ENCODE measurements at regions not wholly inside any gene's neighbourhood (a gene's known extent, or its start where the extent isn't known, plus 50 kb on each side); places are given as distances from the start of the nearest gene placed in this dataset.

GRCh38 chr5:87851603-87852002 lies 417.0 kb downstream of the TMEM161B start:
- DNase-seq = no peak

DNA sequence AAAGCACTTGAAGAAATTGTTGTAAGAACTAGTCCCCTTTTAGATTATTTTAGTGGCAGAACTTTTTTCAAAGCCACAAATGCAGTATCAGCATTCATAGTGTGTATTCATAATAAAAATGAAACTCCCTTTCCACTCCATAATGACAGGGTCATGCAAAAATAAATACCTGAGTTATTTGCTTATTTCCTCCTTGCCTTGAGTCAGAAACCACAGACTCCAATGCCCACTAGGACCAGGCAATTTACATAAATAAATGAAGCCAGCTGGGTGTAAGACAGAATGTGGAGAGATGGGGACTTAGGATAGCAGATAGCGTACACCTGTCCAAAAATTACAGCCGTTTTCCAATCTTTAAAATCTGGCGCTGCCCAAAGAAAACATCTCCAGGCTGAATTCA lies 417.8 kb downstream of the TMEM161B start:
- no peak for DNase-seq

DNA sequence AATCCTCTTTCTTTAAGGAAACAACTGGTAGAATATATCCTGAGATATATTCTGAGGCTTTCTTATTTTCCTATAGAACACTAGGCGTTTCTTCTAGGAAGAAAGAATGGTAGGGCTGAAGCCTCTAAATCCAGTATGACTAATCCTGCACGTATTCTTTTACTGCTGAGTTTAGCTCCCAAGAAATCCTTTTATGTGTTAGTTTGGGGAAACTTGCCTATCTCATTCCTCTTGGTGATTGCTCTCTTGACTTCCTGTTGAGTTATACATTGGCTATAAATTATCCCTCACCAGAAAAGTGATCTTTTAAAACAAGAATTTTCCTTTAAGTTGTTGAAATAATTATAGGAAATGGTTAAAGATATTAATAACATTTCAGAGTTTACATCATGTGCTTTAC lies 422.9 kb downstream of the TMEM161B start:
- no peak for DNase-seq

GRCh38 chr5:87844866-87845265 lies 423.8 kb downstream of the TMEM161B start:
- DNase-seq = no peak

DNA sequence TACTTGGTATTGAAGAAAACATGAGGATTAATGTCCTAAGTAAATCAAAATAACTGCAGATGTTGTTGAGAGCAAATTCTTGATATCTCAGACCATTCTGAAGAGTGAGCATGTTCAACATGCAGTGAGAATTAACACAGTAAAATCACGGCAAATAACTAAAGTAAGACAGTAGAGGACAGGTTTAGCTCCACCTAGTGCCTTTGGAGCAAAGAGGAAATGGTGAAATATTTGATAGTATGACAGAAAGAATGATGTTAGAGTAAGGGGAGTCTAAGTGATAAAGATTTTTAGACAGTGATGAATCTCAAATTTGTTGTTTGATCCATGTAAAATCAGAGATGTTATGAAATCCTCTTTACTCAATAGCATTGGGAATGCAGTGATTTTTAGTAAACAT lies 424.2 kb downstream of the TMEM161B start:
- no peak for DNase-seq

DNA sequence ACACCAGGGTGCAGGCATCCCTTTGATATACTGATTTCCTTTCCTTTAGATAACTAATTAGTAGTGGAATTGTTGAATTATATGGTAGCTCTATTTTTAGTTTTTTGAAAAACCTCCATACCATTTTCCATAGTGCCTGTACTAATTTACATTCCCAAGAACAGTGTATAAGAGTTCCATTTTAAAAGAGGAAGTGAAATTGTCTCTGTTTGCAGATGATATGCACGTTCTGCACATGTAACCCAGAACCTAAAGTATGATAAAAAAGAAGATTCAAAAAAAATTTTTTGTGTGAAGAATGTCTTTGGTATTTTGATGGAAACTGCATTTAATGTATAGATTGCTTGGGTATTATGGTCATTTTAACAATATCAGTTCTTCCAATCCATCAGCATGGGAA lies 424.0 kb upstream of the CCNH start:
- no peak for DNase-seq

DNA sequence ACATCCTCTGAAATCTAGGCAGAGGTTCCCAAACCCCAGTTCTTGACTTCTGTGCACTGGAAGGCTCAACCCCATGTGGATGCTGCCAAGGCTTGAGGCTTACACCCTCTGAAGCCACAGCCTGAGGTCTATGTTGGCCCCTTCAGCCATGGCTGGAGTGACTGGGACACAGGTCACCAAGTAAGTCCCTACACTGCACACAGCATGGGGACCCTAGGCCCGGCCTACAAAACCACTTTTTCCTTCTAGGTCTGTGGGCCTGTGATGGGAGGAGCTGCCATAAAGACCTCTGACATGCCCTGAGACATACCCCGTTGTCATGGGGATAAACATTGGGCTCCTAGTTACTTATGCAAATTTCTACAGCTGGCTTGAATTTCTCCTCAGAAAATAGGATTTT lies 418.8 kb upstream of the CCNH start:
- no peak for DNase-seq

- DNase-seq = no peak
These were observed 416.5 kb upstream of the CCNH start for GRCh38 chr5:87829217-87829551.

DNA sequence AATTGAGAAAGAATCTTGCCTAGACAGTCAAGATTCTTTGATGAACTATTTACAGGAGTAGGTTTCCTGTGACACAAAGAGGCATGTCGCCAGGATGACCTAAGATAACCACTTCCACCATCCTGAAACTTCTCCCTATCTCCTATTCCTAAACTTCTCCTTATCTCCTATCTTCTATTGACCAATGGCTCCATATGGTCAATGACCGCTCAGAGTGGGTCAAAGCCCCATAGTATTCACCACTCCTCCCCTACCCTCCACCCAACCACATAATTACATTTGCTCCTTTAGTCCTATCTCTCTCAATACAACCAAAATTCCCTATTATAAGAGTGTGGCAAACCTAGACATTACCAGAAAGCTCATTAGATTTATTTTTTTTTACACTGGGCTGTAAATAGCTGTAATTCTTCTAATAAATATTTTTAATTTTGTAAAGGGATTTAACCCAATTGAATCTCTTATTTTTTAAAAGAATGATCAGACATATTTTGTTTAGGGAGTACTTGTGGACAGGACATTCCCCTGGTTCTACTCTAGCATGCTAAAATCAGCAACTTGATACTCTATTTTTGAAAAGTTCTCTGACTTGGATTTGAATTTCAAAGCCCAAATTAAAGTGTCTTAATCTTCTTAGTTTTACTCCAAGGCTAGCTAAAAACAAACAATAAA lies 416.0 kb upstream of the CCNH start:
- DNase-seq = no peak

GRCh38 chr5:87827539-87827938 lies 414.8 kb upstream of the CCNH start:
- DNase-seq = no peak

- no peak for DNase-seq
These were observed 413.8 kb upstream of the CCNH start for GRCh38 chr5:87826507-87826906.

DNA sequence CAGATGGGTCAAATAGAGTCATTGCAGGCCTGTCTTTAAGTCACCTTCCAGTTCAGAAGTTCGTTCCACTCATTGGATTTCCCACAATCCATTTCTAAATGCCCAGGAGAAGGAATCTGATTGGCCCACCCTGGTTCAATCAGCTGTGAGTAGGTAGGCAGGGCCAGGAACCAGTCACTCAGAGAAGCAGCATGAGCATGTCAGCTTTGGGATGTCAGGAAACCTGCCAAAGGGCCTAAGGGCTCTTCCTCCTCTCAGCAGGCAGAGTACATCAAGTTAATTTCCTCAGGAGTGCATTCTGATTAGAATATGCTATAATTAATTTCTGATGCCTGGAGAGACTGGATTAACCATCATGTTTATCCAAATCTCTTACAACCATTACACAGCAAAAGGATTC lies 412.9 kb upstream of the CCNH start:
- DNase-seq = no peak

DNA sequence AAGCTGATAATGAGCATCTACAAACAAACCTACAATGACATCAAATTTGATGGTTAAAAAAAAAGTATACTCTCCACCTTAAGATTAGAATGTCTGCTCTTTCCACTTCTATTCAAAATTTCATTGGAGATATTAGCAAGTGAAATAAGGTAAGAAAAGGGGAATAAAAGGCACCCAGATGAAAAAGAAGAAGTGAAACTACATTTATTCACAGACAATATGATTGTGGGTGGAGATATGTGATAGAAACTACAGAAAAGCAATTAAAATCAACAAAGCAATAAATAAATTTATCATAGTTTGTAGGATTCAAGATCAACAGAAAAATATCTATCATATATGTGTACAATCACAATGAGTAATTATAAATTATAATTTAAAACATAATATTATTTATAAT lies 395.1 kb upstream of the CCNH start:
- DNase-seq = no peak

GRCh38 chr5:87803352-87803751 lies 390.6 kb upstream of the CCNH start:
- no peak for DNase-seq

DNA sequence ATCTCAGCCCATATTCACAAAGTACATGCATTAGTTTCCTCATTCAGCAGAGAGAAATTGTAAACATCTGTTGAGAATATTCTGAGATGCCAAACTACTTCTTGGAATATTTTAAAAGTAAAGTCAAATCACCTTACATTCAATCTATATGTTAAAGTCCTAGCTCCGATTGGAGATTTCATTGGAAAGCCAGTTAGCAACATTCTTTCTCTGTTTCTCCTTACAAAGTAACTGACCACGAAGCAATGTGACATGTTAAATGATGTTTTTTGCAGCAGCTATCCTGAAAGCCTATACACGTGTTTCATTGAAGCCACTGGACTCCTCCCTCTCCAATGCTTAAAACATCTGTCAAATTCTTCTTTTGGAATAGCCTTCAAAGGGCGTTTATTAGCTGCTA lies 379.1 kb upstream of the CCNH start:
- DNase-seq = no peak

- no peak for DNase-seq
These were observed 375.7 kb upstream of the CCNH start for GRCh38 chr5:87788416-87788815.

- no peak for DNase-seq
These were observed 375.0 kb upstream of the CCNH start for GRCh38 chr5:87787625-87788256.

GRCh38 chr5:87787086-87787485 lies 374.4 kb upstream of the CCNH start:
- no peak for DNase-seq

GRCh38 chr5:87786471-87786870 lies 373.7 kb upstream of the CCNH start:
- no peak for DNase-seq

DNA sequence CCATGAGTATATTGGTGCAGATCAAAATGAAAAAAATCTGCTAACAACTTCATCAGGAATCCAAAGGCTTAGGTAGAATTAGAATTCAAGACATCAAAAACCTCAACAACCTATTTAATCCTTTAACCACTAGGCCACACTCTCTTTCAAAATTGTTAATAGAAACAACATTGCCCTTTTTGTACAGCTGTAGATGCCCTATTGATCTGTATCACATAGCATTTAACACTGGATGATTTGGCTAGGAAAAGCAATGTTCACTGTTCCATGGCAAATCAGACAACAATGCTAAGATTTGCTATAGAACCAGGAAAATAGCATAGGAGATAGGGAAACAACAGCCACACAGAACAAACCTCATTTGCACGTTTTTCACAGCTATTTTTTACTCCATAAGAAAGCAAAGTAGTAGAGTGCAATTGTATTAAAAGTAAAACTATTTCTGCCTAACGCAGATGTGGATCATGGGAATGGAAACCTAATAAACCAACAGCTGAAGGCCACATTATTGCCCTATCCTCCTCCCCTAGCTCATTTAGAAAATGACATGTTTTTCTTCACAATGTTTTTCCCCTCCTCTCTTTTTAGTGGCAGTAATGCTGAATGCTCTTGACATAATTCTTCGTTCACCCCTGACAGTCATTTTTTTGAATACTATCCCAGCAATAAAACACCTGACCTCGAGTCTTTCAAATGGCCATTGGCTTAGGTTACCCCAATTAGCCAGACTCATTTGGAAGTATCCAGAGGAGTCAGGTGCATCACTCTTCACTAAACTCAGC lies 373.0 kb upstream of the CCNH start:
- DNase-seq = no peak

- no peak for DNase-seq
These were observed 372.3 kb upstream of the CCNH start for GRCh38 chr5:87784879-87785495.

DNA sequence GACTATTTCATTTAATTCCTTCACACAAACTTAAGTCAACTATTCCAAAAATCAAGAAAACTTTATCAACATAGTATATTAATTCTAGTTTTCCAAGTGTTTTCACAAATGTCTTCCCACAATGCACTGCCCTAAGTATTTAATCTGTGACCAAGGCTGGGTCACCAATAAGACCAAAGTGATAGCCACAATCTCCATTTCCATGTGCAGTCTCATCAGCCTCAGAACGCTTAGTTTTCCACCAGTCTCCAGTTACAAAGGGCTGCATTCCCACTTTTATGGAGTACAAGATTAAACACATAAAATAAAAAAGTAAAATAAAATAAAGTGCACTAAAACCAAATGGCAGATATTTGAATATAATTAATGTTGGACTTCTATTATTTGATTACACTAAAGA lies 371.6 kb upstream of the CCNH start:
- no peak for DNase-seq

GRCh38 chr5:87782916-87783315 lies 370.2 kb upstream of the CCNH start:
- no peak for DNase-seq

- DNase-seq = no peak
These were observed 369.2 kb upstream of the CCNH start for GRCh38 chr5:87781976-87782375.

All from NCI-H1694 treated with DMSO at 0.1 percent for 48 hours (cell line).